HG03439 (cell line): ENCODE measurements at regions not wholly inside any gene's neighbourhood (a gene's known extent, or its start where the extent isn't known, plus 50 kb on each side); places are given as distances from the start of the nearest gene placed in this dataset.

ENCODE experiments used
- ATAC-seq: cut with Tn5 transposase; IDR thresholded peaks from one replicate; pipeline ENCODE4 v1.9.1; 2021; ENCODE audit warnings: mild to moderate bottlenecking, moderate library complexity; ENCODE audit not compliant: unreplicated experiment

- no peak for ATAC-seq
These were observed 545.6 kb upstream of the WWC1 start for GRCh38 chr5:167745868-167746267.

DNA sequence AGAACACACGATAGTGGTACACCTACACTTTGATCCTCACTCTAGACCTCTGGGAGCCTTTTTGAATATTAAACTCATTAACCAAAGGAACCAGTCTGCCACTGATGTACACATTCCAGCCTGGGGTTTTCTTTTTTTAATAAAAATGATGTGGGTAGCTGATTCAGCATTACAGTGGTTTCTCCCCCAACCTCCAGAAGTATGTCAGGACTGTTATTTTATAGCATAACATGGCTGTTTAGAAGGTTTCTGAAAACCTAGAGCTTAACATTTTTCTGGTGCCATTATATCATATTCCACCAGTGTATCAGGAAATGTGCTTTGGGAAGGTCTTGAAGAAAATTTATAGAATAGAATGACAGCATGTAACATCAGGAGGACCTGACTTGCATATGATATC is 540.9 kb upstream of the WWC1 start:
- no peak for ATAC-seq

DNA sequence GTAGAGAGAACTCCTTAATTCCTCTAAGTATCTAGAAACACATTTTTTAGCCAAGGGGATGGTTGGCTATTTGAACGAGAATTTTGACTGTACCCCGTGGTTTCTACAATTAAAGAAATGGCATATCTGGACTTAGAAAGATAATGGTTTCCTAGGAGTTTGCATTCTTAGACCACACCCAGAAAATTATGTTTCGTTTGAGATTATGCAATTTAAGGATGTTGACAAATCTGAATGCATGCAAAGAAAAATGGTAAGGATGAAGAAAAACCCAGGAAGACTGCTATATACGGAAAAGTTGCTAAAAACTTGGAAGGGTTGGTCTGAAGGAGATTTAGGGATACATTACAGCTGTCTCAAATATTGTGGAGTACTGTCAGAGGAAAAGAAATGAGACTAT is 538.5 kb upstream of the WWC1 start:
- ATAC-seq: no peak

DNA sequence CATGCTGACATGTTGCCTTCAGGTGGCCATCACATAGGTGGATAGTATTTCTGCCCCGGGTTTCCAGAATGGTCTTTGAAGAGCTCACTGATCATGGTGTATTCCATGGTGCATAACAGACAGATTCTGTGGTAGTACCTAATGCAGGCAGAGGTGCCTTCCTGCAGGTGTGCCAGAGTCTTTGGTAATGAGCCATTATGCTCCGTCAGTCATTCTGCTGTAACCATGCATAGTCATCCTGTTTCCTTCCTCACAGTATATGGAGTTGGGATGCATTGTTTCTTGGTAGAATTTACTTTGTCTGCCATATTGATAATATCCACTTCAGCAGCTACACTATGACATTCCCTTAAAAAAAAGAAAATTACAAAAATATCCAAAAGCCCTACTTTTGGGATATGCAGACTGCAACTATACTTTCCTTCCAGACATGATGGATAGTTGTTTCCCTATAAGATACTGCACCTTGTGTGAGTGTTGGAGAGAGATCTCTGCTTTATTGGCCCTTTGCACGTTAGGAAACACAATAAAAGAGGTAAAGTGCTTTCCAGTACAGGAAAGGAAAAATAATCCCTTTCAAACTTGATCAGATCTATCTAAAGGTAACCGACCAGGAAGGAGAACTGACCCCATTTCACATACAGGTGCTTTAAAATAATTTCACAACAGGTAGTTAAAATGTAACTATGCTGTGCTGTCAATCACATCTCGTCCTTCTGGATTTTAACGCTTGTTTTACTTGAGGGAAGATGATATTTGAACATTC is 537.5 kb upstream of the WWC1 start:
- ATAC-seq: no peak

- ATAC-seq: no peak
These were observed 536.9 kb upstream of the WWC1 start for GRCh38 chr5:167754501-167755021.

DNA sequence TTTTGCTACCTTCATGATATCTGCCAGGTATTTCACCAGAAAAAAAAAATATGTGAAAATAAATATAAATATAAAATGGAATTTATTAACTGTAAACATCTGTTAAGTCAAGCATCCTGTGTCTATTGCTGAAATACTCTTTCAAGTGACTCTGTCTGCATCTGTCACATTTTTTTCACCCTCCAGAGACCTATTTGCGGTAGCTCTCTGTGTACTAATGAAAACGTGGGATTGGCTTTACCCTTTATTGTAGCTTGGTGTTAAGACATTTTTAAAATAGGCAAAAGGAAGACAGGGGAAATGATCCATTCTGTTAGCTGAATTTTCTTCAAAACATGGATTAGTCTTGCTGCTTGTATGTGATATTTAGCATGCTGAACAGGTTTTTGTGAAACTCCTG is 536.0 kb upstream of the WWC1 start:
- ATAC-seq: no peak

DNA sequence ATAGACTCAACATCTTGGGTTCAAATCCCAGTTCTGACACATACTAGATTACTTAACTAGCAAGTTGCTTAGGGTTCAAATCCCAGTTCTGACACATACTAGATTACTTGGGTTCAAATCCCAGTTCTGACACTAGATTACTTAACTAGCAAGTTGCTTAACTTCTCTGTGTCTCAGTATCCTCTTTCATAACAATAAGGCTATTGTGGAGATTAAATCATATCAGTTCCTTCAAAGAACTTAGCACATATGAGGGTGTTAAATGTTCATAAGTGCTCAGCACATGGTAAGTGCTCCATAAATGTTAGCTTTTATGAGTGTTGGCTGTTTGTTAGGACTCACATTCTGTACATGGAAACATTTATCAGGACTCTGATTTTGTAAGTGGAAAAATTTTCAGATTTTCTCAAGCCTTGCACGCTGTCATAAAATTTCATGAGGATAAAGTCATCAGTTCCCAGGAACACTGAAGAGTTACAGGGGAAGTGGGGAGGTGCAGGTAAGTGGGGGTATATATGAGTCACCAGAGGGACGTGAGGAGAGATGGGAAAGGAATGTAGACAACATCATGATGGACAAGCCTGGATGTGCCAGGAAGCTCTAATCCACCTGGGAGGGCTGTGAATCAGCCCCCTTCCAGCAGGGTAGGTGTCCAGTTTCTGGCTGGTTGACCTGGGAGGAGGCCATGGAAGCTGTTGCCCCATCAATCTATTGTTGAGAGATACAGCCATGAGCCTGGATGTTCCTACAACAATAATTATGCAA is 532.2 kb upstream of the WWC1 start:
- ATAC-seq: no peak

- ATAC-seq: no peak
These were observed 527.7 kb upstream of the WWC1 start for GRCh38 chr5:167763772-167764171.

- ATAC-seq: no peak
These were observed 526.7 kb upstream of the WWC1 start for GRCh38 chr5:167764641-167765289.

GRCh38 chr5:167765352-167765751 is 526.1 kb upstream of the WWC1 start:
- no peak for ATAC-seq

GRCh38 chr5:167766957-167767356 is 524.5 kb upstream of the WWC1 start:
- no peak for ATAC-seq

DNA sequence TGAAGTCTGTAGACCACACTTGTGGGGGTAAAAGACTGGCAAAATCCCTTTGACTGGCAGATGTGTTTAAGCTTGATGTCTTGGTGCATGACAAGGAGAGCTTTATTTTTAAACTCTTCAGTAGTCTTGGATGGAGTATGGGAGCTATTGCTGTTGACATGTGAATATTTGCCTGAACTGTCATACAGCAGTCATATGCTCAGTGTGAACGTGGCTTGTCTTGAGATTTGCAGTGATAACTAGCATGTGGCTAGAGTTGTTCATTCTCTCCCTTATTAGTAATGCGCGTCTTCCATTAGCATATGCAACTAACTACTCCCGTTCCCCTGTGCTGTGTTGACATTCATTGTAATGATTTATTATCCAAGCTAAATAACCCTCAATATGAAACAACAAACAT is 523.6 kb upstream of the WWC1 start:
- no peak for ATAC-seq

- no peak for ATAC-seq
These were observed 521.5 kb upstream of the WWC1 start for GRCh38 chr5:167769846-167770413.

- ATAC-seq: no peak
These were observed 521.0 kb upstream of the WWC1 start for GRCh38 chr5:167770461-167770860.

DNA sequence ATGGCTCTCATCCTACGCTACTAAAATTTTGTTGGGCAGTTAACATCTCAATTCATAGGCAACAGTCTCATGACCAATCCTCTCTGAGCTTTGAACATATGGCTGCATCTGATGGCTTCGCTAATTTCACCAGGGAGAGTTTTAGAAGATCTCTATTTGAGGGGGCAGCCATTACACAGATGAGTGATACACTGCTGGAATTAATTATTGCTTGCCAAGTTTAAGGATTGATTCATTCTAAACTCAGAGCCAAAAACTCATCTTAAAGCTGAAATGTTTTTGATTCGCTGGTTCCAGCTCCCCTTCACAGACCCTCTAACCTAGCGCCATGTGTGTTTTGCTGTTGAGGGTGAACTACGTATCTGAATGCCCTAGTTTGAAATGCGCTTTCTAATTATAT is 519.9 kb upstream of the WWC1 start:
- ATAC-seq: no peak

DNA sequence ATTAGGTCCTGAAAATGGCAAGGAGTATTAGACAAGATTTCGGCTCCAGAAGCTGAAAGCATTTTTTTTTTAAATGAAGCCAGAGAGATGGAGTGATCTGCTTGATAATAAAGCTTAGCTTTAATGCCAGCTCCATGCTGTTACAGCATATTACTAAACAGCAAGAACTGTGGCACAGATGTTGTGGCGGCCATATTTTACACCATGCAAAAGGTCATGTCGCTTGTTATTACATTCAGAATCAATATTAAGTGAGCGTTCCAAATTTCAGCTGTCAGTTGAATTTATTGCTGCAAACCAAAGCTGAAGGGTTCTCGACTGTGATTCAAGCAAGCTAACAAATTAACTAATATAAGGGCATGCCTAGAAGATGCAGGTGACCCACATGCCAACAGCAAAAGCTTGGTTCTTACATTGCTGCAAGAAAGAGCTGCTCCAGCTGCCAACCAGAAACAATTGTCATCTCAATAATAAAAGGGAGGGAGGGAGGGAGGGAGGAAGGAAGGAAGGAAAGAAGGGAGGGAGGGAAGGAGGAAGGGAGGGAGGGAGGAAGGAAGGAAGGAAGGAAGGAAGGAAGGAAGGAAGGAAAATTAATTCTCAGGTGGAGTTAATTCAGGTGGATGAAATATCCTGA is 517.7 kb upstream of the WWC1 start:
- no peak for ATAC-seq

DNA sequence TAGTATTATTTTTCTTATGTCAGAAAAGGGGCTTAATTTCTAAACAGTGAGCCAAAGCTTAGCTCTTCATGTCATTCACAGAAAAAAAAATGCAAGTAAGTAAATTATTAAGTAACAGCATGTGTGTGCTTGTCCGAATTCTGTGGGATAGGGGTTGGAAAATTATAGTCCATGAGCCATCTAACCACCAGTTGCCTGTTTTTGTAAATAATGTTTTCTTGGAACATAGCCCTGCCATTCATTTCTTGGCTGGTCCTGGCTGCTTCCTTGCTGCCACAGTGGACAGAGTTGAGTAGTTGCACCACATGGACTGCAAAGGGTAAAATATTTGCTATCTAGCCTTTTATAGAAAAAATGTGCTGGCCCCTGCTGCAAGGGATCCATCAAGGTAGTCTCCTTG is 513.7 kb upstream of the WWC1 start:
- no peak for ATAC-seq

GRCh38 chr5:167778228-167778627 is 513.2 kb upstream of the WWC1 start:
- no peak for ATAC-seq

- ATAC-seq: no peak
These were observed 511.8 kb upstream of the WWC1 start for GRCh38 chr5:167779644-167780043.

- ATAC-seq: no peak
These were observed 511.3 kb upstream of the WWC1 start for GRCh38 chr5:167780177-167780576.
